G401 (cell line): ENCODE measurements at regions not wholly inside any gene's neighbourhood (a gene's known extent, or its start where the extent isn't known, plus 50 kb on each side); places are given as distances from the start of the nearest gene placed in this dataset.
"Not testable (repeated sequence)": the region's sequence is repeated elsewhere in the genome, so short reads cannot be mapped to it uniquely, and the experiment has no call there.

Source experiments
- DNase-seq: peaks from one replicate; pipeline ENCODE4 v3.0.0-alpha.2; 2015; ENCODE audit warnings: low spot score
- in situ Hi-C: cut with HindIII; loops from 2 replicates; pipeline ENCODE4 v1.10.0; 2016; ENCODE audit warnings: low sequenced_read_pairs, mixed read lengths

DNA sequence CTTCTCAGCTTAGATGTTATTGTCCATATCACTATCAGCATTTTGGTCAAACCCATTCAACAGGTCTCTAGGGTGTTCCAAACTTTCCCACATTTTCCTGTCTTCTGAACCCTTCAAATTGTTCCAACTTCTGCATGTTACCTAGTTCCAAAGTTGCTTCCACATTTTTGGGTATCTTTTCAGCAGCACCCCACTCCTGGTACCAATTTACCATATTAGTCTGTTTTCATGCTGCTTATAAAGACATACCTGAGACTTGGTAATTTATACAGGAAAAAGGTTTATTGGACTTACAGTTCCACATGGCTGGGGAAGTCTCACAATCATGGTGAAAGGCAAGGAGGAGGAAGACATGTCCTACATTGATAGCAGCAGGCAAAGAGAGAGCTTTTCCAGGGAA, 1187.6 kb downstream of the MRPL39 start:
- in situ Hi-C loops, DNase-seq: not testable (repeated sequence)

- no peak for DNase-seq
- in situ Hi-C loops, result no loop called here
Measured at GRCh38 chr21:24418671-24419070, 1188.6 kb downstream of the MRPL39 start.

GRCh38 chr21:24411429-24411828, 1195.9 kb downstream of the MRPL39 start:
- DNase-seq, result no peak
- in situ Hi-C loops, result no loop called here

DNA sequence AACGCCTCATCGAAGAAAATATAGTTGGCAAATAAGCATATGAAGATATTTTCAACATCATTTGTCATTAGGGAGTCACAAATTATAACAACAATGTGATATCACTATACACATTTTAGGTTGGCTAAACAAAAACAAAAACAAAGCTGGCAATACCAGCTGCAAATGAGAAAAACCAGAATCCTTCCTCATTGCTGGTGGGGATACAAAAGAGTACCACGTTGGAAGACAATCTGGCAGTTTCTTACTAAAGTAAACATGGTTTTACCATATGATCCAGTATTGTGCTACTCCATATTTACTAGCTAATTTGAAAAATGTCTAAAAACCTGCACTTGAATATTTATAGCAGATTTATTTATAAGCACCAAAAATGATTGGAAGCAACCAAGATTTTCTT, 1204.1 kb downstream of the MRPL39 start:
- in situ Hi-C loops, result no loop called here
- DNase-seq, result no peak

GRCh38 chr21:24395320-24395923, 1211.9 kb downstream of the MRPL39 start:
- DNase-seq, result no peak
- in situ Hi-C loops, result no loop called here

DNA sequence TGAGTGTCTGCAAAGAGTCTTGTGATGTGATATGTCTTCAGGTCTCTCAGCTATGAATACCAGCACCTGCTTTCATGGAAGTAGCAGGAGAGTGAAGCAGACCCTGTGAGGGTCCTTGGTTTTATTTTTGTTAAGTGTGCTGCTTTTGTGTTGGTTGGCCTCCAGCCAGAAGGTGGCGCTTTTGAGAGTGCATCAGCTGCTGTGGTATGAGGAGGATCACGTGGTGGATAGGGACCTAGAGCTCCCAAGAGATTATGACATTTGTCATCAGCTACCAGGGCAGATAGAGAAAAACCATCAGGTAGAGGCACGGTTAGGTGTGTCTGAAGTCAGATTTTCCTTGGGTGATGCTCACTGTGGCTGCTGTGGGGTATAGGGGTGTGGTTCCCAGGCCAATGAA, 1232.1 kb downstream of the MRPL39 start:
- in situ Hi-C loops, result no loop called here
- no peak for DNase-seq

- no peak for DNase-seq
- in situ Hi-C loops, result no loop called here
Measured at GRCh38 chr21:24372506-24372905, 1234.8 kb downstream of the MRPL39 start.

DNA sequence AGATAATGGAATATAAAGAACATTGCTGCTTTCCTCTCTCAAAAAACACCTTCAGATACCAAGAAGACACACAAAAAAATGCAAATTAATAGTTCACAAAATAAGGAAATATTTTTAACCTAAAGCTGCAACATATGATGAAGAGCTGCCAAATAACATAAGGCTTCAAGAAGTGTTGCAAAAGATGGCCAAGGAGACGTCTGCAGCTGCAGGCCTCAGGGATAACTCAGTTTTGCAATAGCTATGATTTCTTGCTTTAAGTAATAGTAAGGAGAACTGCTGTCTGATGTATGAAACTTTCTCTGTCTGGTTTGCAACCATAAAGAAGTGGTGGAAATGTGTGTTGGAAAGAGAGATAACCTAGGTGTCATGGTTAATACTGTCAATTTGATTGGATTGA, 1237.5 kb downstream of the MRPL39 start:
- DNase-seq, result no peak
- in situ Hi-C loops, result no loop called here

- in situ Hi-C loops, result no loop called here
- DNase-seq, result no peak
Measured at GRCh38 chr21:24369278-24369677, 1238.0 kb downstream of the MRPL39 start.

DNA sequence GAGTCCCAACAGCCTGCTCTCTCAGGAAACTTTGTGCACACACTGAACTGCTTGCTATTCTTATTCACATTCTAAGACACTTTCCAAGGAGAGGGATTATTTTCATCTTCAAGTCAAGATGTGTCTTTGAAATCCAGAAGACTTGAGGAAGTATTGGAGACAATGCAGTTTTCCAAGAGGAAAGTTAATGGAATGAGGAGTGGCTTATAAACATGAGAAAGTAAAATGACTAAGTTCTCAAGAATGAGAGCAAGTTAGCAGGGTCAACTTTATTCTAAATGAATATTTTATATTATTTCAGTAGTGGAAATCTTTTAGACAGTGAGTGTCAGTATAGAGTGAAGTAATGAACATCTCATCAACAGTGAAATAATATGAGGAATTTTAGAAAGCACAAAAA, 1239.3 kb downstream of the MRPL39 start:
- in situ Hi-C loops, result no loop called here
- no peak for DNase-seq

- no peak for DNase-seq
- in situ Hi-C loops, result no loop called here
Measured at GRCh38 chr21:24353492-24353891, 1253.8 kb downstream of the MRPL39 start.

DNA sequence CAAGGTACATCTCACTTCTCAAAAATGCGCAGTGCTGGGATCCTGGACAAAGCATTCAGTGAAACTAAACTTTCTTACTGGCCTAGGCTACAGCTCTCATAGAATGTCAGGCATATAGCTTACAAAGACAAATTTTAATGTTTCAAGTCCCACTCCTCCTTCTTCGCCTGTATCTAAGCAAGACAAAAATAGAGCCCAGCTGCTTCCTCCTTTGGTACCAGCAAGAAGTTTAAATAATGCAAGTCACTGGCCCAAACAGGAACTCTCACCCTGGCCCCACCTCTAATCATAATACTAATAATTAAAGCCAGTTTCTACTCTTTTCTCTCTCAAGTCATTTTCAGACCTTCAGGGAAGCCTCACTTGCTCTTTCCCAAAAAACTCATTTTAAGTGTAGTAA, 1267.9 kb downstream of the MRPL39 start:
- no peak for DNase-seq
- in situ Hi-C loops, result no loop called here

GRCh38 chr21:24336491-24336890, 1270.8 kb downstream of the MRPL39 start:
- DNase-seq, result no peak
- in situ Hi-C loops, result no loop called here

DNA sequence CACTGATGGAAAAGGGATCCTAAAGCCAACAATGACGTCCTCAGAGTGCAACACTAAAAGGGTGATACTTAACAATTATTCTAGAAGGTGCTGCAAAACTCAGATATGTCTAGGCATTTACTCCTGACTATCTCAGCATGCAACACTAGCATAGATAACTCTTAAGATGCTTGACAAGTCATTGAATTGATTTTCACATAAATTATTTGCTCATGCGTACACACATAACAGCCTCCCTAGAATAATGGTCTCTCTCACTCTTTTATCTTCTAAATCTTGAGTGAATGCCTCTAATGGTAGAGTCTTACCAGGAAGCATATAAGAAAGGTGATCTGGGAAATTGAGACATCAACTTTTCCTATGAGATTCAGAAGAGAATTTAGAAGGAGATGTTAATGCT, 1283.7 kb downstream of the MRPL39 start:
- in situ Hi-C loops, result no loop called here
- no peak for DNase-seq

DNA sequence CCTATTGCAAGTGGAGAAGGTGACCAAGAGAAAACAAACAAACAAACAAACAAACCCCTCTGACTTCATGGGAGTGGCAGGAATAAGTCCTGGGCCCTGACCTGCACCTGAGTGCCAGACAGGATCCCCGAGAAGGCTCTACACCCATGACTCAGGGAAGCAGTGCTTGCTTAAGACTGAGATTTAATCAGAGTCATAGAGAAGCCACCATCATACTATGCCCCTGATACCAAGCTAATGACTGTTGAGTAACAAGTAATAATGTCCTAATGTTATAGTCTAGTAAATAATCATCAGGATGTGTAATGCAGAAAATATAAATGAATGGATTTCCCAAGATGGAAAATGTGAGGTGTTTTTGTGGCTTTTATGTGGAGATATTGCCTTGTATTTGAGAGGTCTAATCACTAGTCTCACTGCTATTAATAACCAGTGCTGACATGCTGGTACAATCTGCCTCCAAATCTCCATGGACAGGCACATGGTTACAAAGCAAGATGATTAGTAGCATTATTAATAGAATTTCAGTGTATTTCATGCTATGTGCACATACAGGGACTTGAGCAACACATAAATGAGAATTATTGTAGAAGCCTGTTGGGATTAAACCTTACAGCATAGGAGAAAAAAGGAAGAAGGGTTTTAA, 1290.9 kb downstream of the MRPL39 start:
- no peak for DNase-seq
- in situ Hi-C loops, result no loop called here

GRCh38 chr21:24310788-24311187, 1296.5 kb downstream of the MRPL39 start:
- DNase-seq, result no peak
- in situ Hi-C loops, result no loop called here

DNA sequence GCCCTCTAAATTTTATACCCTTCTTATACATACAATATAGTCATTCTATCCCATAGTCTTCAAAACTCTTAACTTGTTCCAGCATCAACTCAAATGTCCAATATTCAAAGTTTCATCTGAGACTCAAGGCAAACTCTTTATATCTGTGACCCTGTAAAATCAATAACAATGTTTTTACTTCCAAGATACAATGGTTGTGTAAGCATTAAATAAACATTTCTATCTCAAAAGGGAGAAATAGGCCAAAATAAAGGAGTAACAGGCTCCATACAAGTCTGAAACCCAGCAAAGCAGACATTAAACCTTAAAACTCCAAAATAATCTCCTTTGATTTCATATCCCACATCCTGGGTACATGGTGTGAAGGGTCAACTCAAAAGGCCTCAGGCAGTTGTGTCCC, 1299.1 kb downstream of the MRPL39 start:
- DNase-seq, result no peak
- in situ Hi-C loops, result no loop called here

GRCh38 chr21:24302400-24302799, 1304.9 kb downstream of the MRPL39 start:
- in situ Hi-C loops, result no loop called here
- DNase-seq, result no peak

DNA sequence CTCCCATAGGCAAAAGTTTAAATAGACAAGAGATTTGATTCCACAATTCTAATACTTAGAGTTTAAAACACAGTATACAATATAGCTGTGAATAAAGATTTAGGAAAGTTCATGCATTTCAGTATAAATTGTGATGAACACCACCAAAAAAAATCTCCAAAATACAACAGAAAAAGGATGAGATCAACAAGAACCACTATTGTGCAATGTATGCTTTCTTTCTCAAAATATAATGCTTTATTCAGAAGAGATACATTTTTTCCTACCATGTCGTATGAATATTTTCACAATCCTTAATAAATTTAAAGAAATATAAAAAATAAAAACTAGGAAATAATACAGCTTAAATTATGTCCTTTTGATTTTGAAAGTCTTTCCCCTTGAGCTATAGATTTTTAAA, 1309.2 kb downstream of the MRPL39 start:
- no peak for DNase-seq
- in situ Hi-C loops, result no loop called here

DNA sequence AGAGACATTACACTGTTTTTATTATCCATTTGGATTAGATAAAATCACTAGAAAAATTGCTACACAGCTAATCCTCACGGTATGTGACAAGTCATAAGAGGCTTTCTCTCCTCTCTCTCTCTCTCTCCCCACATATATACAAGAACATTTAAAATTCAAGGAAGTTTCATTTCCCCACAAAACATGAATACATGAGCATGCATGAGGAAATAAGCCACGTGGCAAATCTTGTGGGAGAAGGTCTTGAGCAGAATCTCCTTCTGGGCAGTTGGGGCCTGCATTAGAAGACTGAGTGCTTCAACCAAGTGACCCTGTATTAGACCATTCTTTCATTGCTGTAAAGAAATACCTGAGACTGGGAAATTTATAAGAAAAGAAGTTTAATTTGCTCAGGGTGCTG, 1313.1 kb downstream of the MRPL39 start:
- DNase-seq, result no peak
- in situ Hi-C loops, result no loop called here

DNA sequence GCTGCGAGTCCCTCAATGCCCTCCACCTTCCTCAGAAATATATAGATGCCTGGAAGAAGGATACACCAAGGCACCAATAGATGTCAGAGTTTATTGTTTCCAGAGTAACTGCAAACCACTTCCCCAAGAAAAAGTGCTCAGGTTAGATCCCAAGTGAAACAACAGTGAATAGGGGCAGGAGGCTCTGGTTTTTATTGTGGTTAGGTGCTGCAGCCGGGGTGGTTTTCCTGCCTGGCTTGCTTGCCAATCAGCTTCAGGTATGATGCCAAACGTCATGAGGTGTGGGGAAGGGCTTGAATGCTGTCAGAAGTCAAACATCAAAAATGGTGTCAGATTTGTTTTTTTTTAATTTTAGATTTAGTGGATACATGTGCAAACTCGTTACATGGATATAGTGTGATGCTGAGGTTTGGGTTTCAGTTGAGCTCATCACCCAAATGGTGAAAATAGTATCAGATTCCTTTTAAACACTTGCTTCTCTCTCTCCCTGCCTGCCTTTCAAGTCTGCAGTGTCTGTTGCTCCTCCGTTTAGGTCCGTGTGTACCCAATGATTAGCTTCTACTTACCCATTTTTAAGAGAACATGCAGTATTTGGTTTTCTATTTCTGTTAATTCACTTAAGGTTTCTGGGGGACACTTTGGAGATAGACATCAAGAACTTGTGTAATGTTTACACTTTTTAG, 1317.0 kb downstream of the MRPL39 start:
- in situ Hi-C loops, result no loop called here
- DNase-seq, result no peak
